ENCODE measurements at regions not wholly inside any gene's neighbourhood (a gene's known extent, or its start where the extent isn't known, plus 50 kb on each side); places are given as distances from the start of the nearest gene placed in this dataset.

- FAIRE-seq, result no peak
These were observed 321.5 kb downstream of the OTOL1 start for GRCh38 chr3:161818106-161818505.

GRCh38 chr3:161821591-161821990 lies 325.0 kb downstream of the OTOL1 start:
- FAIRE-seq, result no peak

GRCh38 chr3:161822291-161822690 lies 325.7 kb downstream of the OTOL1 start:
- FAIRE-seq, result no peak

GRCh38 chr3:161823910-161824309 lies 327.3 kb downstream of the OTOL1 start:
- no peak for FAIRE-seq

DNA sequence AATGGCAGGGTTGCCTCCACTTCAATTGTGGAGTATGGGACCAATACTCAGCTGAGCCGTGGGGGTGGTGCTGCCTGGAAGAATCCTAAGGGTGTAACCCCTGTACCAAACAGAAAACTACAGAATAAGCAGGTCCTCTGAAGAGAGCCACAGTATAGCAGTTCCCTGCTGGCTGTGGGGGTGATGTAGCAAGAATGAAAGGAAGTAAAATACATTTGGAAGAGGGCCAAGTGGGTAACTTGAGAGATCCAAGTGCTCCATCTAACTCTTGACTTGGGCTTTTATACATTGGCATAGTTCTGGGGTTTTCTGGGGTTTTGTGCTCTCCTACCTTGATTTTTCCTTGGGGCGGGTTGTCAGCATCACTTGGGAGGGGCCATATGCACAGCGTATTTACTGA lies 341.4 kb downstream of the OTOL1 start:
- FAIRE-seq, result no peak

DNA sequence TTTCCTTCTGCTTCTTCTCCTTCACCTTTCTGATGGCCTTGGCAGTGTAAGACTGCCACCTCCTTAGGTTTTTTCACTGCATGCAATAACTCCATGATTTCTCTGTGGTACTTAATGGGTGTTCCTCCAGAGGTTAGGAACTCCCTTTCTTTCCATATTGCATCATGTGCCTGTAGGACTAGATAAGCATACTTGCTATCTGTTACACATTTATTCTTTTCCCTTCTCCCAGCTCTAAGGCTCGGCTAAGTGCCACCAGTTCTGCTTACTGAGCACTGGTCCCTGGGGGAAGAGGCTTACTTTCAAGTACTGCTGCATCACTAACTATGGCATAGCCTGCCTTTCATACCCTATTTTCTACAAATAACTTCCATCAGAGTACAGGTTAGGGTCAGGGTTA lies 351.8 kb downstream of the OTOL1 start:
- FAIRE-seq, result no peak

GRCh38 chr3:161851941-161852566 lies 355.4 kb downstream of the OTOL1 start:
- no peak for FAIRE-seq

DNA sequence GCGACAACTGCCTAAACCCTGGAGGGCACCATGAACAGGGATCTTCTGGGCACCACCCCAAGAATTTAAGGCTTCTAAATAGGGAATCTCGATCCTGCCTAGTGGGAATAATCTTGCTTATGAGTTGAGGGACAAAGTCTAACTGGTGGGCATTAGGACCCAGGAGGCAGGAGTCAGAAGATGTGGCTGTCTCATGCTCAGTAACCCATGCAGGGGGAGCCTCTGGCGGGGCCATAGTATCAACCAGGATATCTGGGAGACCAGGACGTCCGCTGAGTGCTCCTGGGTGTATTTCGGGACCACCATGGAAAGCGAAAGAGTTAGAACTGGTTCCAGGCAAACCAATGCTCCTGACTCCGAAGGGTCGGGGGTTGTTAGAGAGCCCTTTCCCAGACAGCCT lies 356.1 kb downstream of the OTOL1 start:
- no peak for FAIRE-seq

DNA sequence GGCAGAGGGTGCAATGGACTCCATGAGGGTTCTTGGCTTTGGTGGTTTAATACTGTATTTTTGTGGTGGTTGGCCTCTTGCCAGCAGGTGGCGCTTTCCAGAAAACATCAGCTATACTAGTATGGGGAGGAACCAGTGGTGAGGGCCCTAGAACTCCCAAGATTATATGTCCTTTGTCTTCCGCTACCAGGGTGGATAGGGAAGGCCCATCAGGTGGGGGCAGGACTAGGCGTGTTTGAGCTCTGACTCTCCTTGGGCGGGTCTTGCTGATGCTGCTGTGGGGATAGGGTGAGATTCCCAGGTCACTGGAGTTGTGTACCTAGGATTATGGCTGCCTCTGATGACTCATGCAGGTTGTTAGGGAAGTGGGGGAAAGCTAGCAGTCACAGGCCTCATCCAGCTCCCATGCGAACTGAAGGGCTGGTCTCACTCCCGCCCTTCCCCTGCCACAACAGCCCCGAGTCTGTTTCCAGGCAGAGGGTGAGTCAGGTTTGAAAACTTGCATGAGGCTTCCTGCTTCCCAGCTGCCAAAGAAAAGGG lies 357.7 kb downstream of the OTOL1 start:
- FAIRE-seq, result no peak

- FAIRE-seq, result no peak
These were observed 362.4 kb downstream of the OTOL1 start for GRCh38 chr3:161859057-161859456.

DNA sequence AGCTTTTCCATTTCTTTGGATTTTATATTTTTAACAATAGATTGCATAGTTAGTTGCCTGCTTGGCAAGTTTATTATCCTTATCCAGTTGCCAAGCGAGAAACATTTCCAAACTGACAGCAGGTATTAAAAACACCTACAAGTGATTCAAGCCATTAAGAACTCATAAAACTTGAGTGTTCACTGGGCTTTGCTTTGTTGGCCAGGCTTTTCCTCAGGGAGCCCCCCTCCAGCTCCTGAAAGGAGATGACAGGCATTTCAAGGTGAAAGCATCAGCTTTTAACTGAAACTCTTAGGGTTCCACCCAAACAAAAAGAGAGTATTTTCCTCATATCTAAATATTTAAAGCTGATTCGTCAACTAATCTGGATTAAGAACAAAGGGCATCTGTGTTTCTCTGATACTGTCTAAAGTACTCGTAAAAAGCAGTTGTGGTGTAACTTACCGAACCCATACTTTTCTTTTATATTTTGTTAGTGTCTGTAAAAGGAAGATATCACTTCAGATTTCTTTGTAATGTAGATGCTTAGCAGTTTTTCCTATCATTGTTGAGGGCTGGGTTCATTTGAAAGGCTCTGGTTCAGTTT lies 363.4 kb downstream of the OTOL1 start:
- no peak for FAIRE-seq

GRCh38 chr3:161863775-161864174 lies 367.2 kb downstream of the OTOL1 start:
- no peak for FAIRE-seq

DNA sequence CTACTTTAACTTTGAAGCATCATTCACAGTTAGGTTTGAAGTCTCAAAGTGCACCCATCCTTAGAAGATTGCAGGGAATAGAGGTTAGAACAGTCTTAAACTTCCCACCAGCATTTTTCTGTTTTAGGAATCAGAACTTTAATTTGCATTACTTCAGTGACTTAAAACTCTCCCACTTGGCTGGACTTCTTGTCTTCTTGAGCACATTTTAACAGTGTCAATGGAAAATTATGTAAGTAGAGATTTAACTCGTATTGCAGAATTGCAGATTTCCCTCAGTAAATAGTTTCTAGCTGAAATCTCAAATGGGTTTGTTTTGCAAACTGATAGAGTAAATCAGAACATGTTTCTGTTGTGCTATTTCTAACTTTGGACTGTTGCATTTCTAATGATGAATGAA lies 369.6 kb downstream of the OTOL1 start:
- FAIRE-seq, result no peak

- FAIRE-seq, result no peak
These were observed 378.9 kb downstream of the OTOL1 start for GRCh38 chr3:161875483-161875882.

DNA sequence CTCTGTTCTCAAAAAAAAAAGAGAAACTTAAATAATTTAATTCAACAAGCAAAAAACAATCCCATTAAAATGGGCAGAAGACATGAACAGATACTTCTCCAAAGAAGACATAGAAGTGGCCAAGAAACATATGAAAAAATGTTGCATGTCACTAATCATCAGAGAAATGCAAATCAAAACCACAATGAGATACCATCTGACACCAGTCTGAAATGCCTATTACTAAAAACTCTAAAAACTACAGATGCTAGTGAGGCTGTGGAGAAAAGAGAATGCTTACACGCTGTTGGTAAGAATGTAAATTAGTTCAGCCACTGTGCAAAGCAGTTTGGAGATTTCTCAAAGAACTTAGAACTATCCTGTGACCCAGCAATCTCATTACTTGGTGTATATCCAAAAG lies 382.9 kb downstream of the OTOL1 start:
- no peak for FAIRE-seq

DNA sequence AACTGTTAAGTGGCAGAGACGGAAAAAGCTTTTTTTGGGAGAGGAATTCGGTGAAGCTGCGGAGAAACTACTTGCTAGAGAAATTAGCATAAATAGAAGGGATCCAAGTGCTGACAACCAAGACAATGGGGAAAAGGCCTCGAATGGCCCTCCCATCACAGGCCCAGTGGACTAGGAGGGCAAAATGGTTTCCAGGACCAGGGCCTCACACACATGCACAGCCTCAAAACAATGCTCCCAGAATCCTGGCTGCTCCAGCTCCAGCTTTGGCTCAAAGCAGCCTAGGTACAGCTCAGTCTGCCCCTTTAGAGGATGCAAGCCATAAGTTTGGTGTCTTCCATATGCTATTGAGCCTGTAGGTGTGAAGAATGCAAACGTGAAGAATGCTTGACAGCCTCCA lies 388.2 kb downstream of the OTOL1 start:
- FAIRE-seq, result no peak

- FAIRE-seq, result no peak
These were observed 393.6 kb downstream of the OTOL1 start for GRCh38 chr3:161890147-161890625.

GRCh38 chr3:161893972-161894371 lies 397.4 kb downstream of the OTOL1 start:
- FAIRE-seq, result no peak

- no peak for FAIRE-seq
These were observed 398.0 kb downstream of the OTOL1 start for GRCh38 chr3:161894657-161895056.

- no peak for FAIRE-seq
These were observed 409.0 kb downstream of the OTOL1 start for GRCh38 chr3:161905520-161906132.

GRCh38 chr3:161913786-161914389 lies 417.3 kb downstream of the OTOL1 start:
- FAIRE-seq, result no peak

- FAIRE-seq, result no peak
These were observed 418.3 kb downstream of the OTOL1 start for GRCh38 chr3:161914703-161915417.

DNA sequence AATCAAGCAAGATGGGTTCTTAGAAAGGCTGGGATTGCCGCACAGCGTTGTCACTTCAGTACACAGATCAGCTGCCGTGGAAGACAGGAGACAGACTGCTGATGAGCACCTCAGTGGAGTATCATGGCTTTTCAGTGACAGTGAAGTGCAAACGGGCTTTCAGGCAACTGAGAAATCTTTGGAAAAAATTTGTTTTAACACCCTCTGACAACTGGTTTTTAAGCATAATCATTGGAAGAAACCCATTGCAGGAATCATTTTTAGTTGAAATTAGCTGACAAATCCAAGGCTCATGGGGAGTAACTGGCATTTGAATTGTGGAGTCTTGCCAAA lies 418.8 kb downstream of the OTOL1 start:
- FAIRE-seq, result no peak

Measured in islet of Langerhans (tissue), 1 donor.